Germinal center (tissue), 1 donor: ENCODE measurements at regions not wholly inside any gene's neighbourhood (a gene's known extent, or its start where the extent isn't known, plus 50 kb on each side); places are given as distances from the start of the nearest gene placed in this dataset.

Experiments
- DNase-seq: peaks from one replicate; pipeline ENCODE4 v3.0.0; 2012; ENCODE audit warnings: mixed read lengths, low spot score

- no peak for DNase-seq
These were observed 51.0 kb upstream of the CD93 start for GRCh38 chr20:23136893-23137745.

DNA sequence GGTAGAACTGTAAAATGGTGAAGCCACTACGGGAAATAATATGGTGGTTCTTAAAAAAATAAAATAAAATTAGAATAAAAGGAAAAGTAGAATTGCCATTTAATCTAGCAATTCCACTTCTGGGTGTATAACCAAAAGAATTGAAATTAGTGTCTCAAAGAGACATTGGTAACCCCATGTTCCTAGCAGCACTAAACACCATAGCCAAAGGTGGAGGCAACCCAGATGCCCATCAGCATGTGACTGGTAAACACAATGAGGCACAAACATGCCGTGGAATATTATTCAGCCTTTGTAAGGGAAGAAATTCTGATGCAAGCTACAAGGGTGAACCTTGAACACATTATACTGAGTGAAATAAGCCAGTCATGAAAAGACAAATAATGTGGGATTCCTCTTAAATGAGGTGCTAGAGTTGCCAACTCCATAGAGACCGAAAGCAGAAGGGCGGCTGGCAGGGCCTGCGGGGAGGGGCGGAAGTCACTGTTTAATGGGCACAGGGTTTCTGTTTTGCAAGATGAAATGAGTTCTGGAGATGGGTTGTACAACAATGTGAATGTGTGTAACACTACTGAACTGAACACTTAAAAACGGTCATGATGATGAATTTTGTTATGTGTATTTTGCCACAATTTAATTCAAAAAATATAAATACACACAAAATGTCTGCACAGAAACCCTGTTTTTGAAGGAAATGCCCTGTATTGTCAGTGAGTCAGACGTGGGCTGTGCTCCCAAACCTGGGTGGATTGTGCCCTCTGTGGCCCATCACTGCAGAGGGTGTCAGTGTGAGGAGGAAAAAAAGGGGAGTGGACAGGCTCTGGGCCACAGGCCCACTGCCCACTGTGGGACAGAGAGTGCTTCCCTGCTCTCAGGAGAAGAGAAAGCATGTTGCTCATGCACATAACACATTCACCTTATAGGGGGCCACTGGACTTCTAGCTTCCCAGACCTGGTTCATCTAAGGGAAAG lies 49.6 kb upstream of the CD93 start:
- DNase-seq: no peak
